C4-2B (cell line): ENCODE measurements at regions not wholly inside any gene's neighbourhood (a gene's known extent, or its start where the extent isn't known, plus 50 kb on each side); places are given as distances from the start of the nearest gene placed in this dataset.

Experiments used
- H3K27ac ChIP-seq: fragments of 450-650 bp; 2 replicates; pipeline ENCODE4 v1.5.1; 2017
- CTCF ChIP-seq: fragments of 450-650 bp; conservative IDR thresholded peaks from 2 replicates; pipeline ENCODE4 v1.5.1; 2017; ENCODE audit warnings: mild to moderate bottlenecking
- ZFX ChIP-seq: fragments of 450-650 bp; IDR thresholded peaks from 2 replicates; pipeline ENCODE4 v1.6.1; 2017

DNA sequence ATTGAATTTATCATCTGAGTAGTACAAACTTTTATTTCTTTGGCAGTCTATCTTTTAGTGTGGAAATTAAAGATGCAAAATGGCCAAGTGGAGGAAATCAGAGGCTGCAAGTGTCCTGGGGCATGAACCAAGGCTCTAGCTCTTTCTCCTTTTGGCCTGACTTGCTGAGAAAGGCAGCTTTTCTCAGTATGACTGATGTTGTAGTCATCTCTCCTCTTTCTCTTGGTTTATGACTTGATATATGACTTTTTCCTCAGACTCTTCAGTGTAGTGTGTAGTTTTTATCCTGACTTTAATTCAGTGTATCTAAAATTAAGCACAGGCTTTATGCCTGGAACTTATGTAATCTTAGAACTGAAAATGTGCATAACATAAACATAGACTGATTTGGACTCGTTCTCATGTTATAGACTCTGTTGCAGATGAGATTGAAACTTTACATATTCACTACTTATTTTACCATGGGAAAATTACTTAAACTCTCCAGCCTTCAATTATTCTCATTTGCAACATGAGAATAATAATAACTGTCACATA is 65.7 kb downstream of the SLITRK5 start:
- no peak overlapping the region for H3K27ac ChIP-seq

GRCh38 chr13:87754097-87754496 is 82.9 kb downstream of the SLITRK5 start:
- no peak overlapping the region for H3K27ac ChIP-seq
- TF ChIP-seq ZFX, result no peak
- no peak for TF ChIP-seq CTCF

More for the DNA sequence above, 65.7 kb downstream of the SLITRK5 start:
- TF ChIP-seq ZFX, result no peak
- TF ChIP-seq CTCF, result no peak

DNA sequence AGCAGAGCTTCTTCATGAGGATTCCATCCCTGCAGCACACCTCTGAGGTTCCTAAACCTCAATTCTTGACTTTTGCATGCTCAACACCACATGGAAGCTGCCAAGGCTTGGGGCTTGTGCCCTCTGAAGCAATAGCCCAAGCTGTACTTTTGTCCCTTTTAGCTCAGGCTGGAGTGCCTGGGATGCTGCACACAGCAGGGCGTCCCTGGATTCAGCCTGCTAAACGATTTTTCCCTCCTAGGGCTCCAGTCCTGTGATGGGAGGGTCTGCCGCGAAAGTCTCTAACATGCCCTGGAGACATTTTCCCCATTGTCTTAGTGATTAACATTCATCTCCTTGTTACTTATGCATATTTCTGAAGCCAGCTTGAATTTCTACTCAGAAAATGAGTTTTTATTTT is 98.3 kb downstream of the SLITRK5 start:
- no peak overlapping the region for H3K27ac ChIP-seq
- TF ChIP-seq ZFX, result no peak
- TF ChIP-seq CTCF, result no peak

GRCh38 chr13:87777387-87777786 is 106.2 kb downstream of the SLITRK5 start:
- TF ChIP-seq CTCF (no peak), ZFX (no peak)
- H3K27ac ChIP-seq, result no peak overlapping the region

DNA sequence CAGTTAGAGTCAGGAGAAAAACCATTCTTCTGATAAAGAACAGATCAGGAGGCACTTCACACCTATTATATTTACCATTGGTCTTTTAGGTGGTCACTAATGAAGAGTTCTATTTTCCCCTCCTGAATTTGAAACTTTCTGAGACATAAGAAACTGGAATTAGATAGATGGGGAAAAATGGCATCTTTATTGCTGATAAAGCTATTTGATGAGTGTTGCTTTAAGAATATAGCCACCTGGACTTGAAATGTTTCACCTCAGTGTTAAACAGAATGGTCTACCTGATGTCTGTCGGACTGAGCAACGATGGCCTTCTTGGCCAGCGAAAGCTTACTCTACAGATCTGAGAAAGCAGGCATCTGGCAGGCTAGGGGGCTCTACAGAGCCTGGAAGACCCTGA is 107.0 kb downstream of the SLITRK5 start:
- no peak for TF ChIP-seq ZFX
- no peak for TF ChIP-seq CTCF

DNA sequence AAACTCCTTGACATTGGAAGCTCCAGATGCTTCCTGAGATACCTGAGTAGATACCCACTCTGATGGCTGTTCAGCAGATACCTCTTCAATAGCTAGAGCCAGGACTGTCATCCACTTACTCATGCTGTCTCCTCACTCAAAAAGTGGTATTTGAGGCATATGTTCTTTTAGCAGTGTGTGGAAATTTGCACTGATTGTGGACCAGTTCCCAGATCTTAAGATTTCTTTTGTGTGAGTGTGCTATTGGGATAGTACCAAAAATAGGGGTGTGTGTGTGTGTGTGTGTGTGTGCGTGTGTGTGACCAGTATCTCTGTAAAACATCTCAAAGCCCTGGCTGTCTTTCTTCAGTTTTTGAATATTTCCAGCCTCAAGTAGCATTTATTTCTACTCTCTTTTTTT is 108.3 kb downstream of the SLITRK5 start:
- TF ChIP-seq CTCF, result no peak
- no peak for TF ChIP-seq ZFX
- H3K27ac ChIP-seq, result no peak overlapping the region

More for the DNA sequence above, 107.0 kb downstream of the SLITRK5 start:
- no peak overlapping the region for H3K27ac ChIP-seq

DNA sequence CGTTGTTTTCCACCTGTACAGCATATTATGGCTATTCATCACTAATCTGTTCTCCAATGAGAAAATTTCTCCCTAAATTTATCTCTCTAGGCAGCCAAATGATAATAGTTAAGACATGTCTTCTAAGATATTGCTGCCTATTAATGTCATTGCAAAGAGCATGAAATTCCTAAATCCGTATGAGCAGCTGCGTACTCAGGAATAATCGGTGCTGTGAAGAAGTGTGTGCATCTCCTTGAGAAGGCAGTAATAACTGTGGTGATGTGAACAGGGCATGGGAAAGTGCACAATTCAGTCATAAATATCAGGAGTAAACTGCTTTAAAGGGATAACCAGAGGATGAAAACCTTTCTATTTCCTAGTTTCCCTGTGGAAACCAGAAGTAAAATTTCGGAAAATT is 112.2 kb downstream of the SLITRK5 start:
- TF ChIP-seq ZFX (no peak), CTCF (no peak)
- no peak overlapping the region for H3K27ac ChIP-seq
